SU-DHL-6 (cell line): ENCODE measurements at regions not wholly inside any gene's neighbourhood (a gene's known extent, or its start where the extent isn't known, plus 50 kb on each side); places are given as distances from the start of the nearest gene placed in this dataset.

Experiments used
- H2AFZ ChIP-seq: fragments of 200-600 bp; sonication (generic); 2 replicates; pipeline ENCODE4 v1.6.1; 2014; ENCODE audit warnings: low read depth, mild to moderate bottlenecking, moderate library complexity, mixed read lengths, antibody characterized with exemption, low read length; ENCODE audit not compliant: severe bottlenecking
- H3F3A ChIP-seq: fragments of 200-600 bp; shearing (Covaris generic); 2 replicates; pipeline ENCODE4 v1.6.0; 2016; ENCODE audit warnings: antibody characterized with exemption, mild to moderate bottlenecking; ENCODE audit not compliant: insufficient read depth
- H3K27ac ChIP-seq: fragments of 200-600 bp; sonication (generic); 2 replicates; pipeline ENCODE4 v1.5.1; 2016; ENCODE audit warnings: low read depth, mild to moderate bottlenecking, low read length, moderate library complexity, mixed read lengths
- H3K27me3 ChIP-seq: fragments of 200-600 bp; sonication (generic), shearing (Covaris generic); 2 replicates; pipeline ENCODE4 v1.6.0; 2014; ENCODE audit warnings: mild to moderate bottlenecking, low read length
- H3K36me3 ChIP-seq: fragments of 200-600 bp; sonication (generic); 2 replicates; pipeline ENCODE4 v1.6.1; 2014; ENCODE audit warnings: mild to moderate bottlenecking, low read length, mixed read lengths
- H3K4me2 ChIP-seq: fragments of 300-600, 200-600 bp; shearing (Covaris generic), sonication (generic); 2 replicates; pipeline ENCODE4 v1.6.0; 2014; ENCODE audit warnings: low read length, low read depth, mild to moderate bottlenecking; ENCODE audit not compliant: poor library complexity, severe bottlenecking
- H3K4me3 ChIP-seq: fragments of 200-600 bp; sonication (generic); 2 replicates; pipeline ENCODE4 v1.5.1; 2014; ENCODE audit warnings: antibody characterized with exemption, low read length, mild to moderate bottlenecking, mixed read lengths; ENCODE audit not compliant: insufficient read depth, poor library complexity, severe bottlenecking
- H3K79me2 ChIP-seq: fragments of 200-600 bp; sonication (generic); 2 replicates; pipeline ENCODE4 v1.6.1; 2014; ENCODE audit warnings: mild to moderate bottlenecking, low read length, moderate library complexity; ENCODE audit not compliant: insufficient read depth
- H3K9ac ChIP-seq: fragments of 200-600 bp; sonication (generic); 2 replicates; pipeline ENCODE4 v1.7.0; 2014; ENCODE audit warnings: mild to moderate bottlenecking, low read length
- H3K9me2 ChIP-seq: fragments of 200-600 bp; sonication (generic); replicated peaks from 2 replicates; pipeline ENCODE4 v1.6.1; 2014; ENCODE audit warnings: low read length; ENCODE audit not compliant: insufficient read depth
- H3K9me3 ChIP-seq: fragments of 200-600 bp; sonication (generic); 2 replicates; pipeline ENCODE4 v1.6.1; 2014; ENCODE audit warnings: low read length, mixed read lengths; ENCODE audit not compliant: insufficient read depth
- H4K20me1 ChIP-seq: fragments of 200-600 bp; sonication (generic); 2 replicates; pipeline ENCODE4 v1.6.1; 2014; ENCODE audit warnings: low read depth, mild to moderate bottlenecking, antibody characterized with exemption, low read length, moderate library complexity, mixed read lengths
- CTCF ChIP-seq: fragments of 200-600 bp; sonication (generic); IDR thresholded peaks from one replicate; pipeline ENCODE4 v1.5.1; 2017; ENCODE audit warnings: antibody characterized with exemption, mild to moderate bottlenecking, low read length, moderate library complexity; ENCODE audit not compliant: insufficient read depth, poor library complexity, severe bottlenecking
- EZH2phosphoT487 ChIP-seq: fragments of 200-600 bp; sonication (generic), shearing (Covaris generic); conservative IDR thresholded peaks from 2 replicates; pipeline ENCODE4 v1.6.1; 2018; ENCODE audit warnings: mild to moderate bottlenecking, antibody characterized with exemption, low read length, moderate library complexity, mixed read lengths

- Histone ChIP-seq H4K20me1 (no peaks in the 10 kb centered on the region), H3K36me3 (no peaks in the 10 kb centered on the region), H3F3A (no peaks in the 10 kb centered on the region), H3K27me3 (no peaks in the 10 kb centered on the region), H2AFZ (no peak overlapping the region), H3K27ac (no peak overlapping the region), H3K9me3 (no peaks in the 10 kb centered on the region), H3K4me3 (no peak overlapping the region), H3K9ac (no peak overlapping the region), H3K79me2 (no peaks in the 10 kb centered on the region), H3K4me2 (no peak overlapping the region), H3K9me2 (no peaks in the 10 kb centered on the region)
- TF ChIP-seq EZH2phosphoT487: no peak
- TF ChIP-seq CTCF: no peak
Measured at GRCh38 chr2:121058852-121059558, 226.0 kb downstream of the TFCP2L1 start.

- Histone ChIP-seq H2AFZ (no peak overlapping the region), H3K27me3 (no peaks in the 10 kb centered on the region), H4K20me1 (no peaks in the 10 kb centered on the region), H3K79me2 (no peaks in the 10 kb centered on the region), H3K9ac (no peak overlapping the region), H3K4me2 (no peak overlapping the region), H3K4me3 (no peak overlapping the region), H3K27ac (no peak overlapping the region), H3K9me2 (no peaks in the 10 kb centered on the region), H3K36me3 (no peaks in the 10 kb centered on the region), H3K9me3 (no peaks in the 10 kb centered on the region), H3F3A (no peaks in the 10 kb centered on the region)
- TF ChIP-seq CTCF (no peak), EZH2phosphoT487 (no peak)
Measured at GRCh38 chr2:121059651-121060649, 225.1 kb downstream of the TFCP2L1 start.

GRCh38 chr2:121061633-121062032 is 223.4 kb downstream of the TFCP2L1 start:
- Histone ChIP-seq H3K9me3 (no peaks in the 10 kb centered on the region), H3K27ac (no peak overlapping the region), H3K79me2 (no peaks in the 10 kb centered on the region), H3K27me3 (no peaks in the 10 kb centered on the region), H2AFZ (no peak overlapping the region), H3K9me2 (no peaks in the 10 kb centered on the region), H4K20me1 (no peaks in the 10 kb centered on the region), H3K4me3 (no peak overlapping the region), H3K36me3 (no peaks in the 10 kb centered on the region), H3F3A (no peaks in the 10 kb centered on the region), H3K4me2 (no peak overlapping the region), H3K9ac (no peak overlapping the region)
- TF ChIP-seq EZH2phosphoT487 (no peak), CTCF (no peak)
